ENCODE measurements at regions not wholly inside any gene's neighbourhood (a gene's known extent, or its start where the extent isn't known, plus 50 kb on each side); places are given as distances from the start of the nearest gene placed in this dataset.

GRCh38 chr1:104056786-104057185, 307.1 kb downstream of the AMY1C start:
- TF ChIP-seq, protein P1, sequence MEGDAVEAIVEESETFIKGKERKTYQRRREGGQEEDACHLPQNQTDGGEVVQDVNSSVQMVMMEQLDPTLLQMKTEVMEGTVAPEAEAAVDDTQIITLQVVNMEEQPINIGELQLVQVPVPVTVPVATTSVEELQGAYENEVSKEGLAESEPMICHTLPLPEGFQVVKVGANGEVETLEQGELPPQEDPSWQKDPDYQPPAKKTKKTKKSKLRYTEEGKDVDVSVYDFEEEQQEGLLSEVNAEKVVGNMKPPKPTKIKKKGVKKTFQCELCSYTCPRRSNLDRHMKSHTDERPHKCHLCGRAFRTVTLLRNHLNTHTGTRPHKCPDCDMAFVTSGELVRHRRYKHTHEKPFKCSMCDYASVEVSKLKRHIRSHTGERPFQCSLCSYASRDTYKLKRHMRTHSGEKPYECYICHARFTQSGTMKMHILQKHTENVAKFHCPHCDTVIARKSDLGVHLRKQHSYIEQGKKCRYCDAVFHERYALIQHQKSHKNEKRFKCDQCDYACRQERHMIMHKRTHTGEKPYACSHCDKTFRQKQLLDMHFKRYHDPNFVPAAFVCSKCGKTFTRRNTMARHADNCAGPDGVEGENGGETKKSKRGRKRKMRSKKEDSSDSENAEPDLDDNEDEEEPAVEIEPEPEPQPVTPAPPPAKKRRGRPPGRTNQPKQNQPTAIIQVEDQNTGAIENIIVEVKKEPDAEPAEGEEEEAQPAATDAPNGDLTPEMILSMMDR (IDR thresholded peaks at IDR 0.05; ENCODE audit: extremely low read depth in 1 of 2, insufficient read depth in 1 of 2, low read depth in 1 of 2, low read length in 2 of 2), result no peak
- TF ChIP-seq POLR2A (IDR thresholded peaks at IDR 0.05; ENCODE audit: low read depth, low read length), result no peak
- no peak for TF ChIP-seq MYC (IDR thresholded peaks at IDR 0.05; ENCODE audit: low read depth, low read length)
- TF ChIP-seq EZH2 (IDR thresholded peaks at IDR 0.05; ENCODE audit: borderline replicate concordance, low read depth, low read length, severe bottlenecking), result no peak
- no peak for TF ChIP-seq JUN (IDR thresholded peaks at IDR 0.05; ENCODE audit: borderline replicate concordance, insufficient read depth, insufficient read length, low read depth)

Data from endothelial cell of umbilical vein (primary cell).